Tibial artery (tissue), 4 donors: ENCODE measurements at regions not wholly inside any gene's neighbourhood (a gene's known extent, or its start where the extent isn't known, plus 50 kb on each side); places are given as distances from the start of the nearest gene placed in this dataset.

Experiments used
- DNase-seq, 2 donors: peaks; one replicate each; pipeline ENCODE4 v3.0.0-alpha.2; 2019
- H3K27ac ChIP-seq, 2 donors: fragments of 200-600 bp; sonication (generic) in 1 of 2; 1 replicate in 1 of 2; 2 replicates in 1 of 2; pipeline ENCODE4 v1.5.1; 2018 to 2019; ENCODE audit warnings: mild to moderate bottlenecking in 1 of 2
- H3K27me3 ChIP-seq, 2 donors: fragments of 200-600 bp; sonication (generic) in 1 of 2; one replicate each; pipeline versions ENCODE4 v1.5.1 to v1.6.0; 2016 to 2019
- H3K36me3 ChIP-seq, 3 donors: fragments of 200-600 bp; sonication (generic) in 2 of 3; one replicate each; pipeline ENCODE4 v1.5.1; 2016 to 2019; ENCODE audit warnings: mild to moderate bottlenecking in 2 of 3
- H3K4me1 ChIP-seq, 4 donors: fragments of 200-600 bp; sonication (generic) in 2 of 4; 1 replicate in 3 of 4; 2 replicates in 1 of 4; pipeline ENCODE4 v1.5.1; 2016 to 2019
- H3K4me3 ChIP-seq, 2 donors: fragments of 200-600 bp; sonication (generic) in 1 of 2; 1 replicate in 1 of 2; 2 replicates in 1 of 2; pipeline ENCODE4 v1.5.1; 2018 to 2019; ENCODE audit warnings: mild to moderate bottlenecking in 2 of 2
- H3K9me3 ChIP-seq, 3 donors: fragments of 200-600 bp; sonication (generic) in 1 of 3; one replicate each; pipeline ENCODE4 v1.5.1; 2016 to 2019
- CTCF ChIP-seq, 2 experiments: fragments of 200-600 bp in 1 of 2; fragments of 450-650 bp in 1 of 2; IDR thresholded peaks; one replicate each; pipeline ENCODE4 v1.5.1; 2017 to 2019; ENCODE audit warnings: antibody characterized with exemption in 2 of 2, mild to moderate bottlenecking in 1 of 2, moderate library complexity in 1 of 2
- intact Hi-C: fragments of 100-400 bp; cut with DNase I; formaldehyde crosslinking; loops from one replicate; pipeline ENCODE4 v1.15.0; 2023; ENCODE audit warnings: low total_unique reads

GRCh38 chr6:142534484-142534883 is 232.7 kb downstream of the ADGRG6 start:
- H3K36me3 ChIP-seq = no peaks in the 10 kb centered on the region
- no peaks in the 10 kb centered on the region for H3K9me3 ChIP-seq
- H3K27ac ChIP-seq = no peak overlapping the region
- no peak for DNase-seq
- no peak for TF ChIP-seq CTCF (IDR thresholded peaks at IDR 0.05)
- no peak overlapping the region for H3K4me3 ChIP-seq
- no peaks in the 10 kb centered on the region for H3K4me1 ChIP-seq
- no peaks in the 10 kb centered on the region for H3K27me3 ChIP-seq
- intact Hi-C loops = no loop called here

GRCh38 chr6:142537612-142538478 is 236.0 kb downstream of the ADGRG6 start:
- no peak for DNase-seq
- H3K36me3 ChIP-seq = no peaks in the 10 kb centered on the region
- no peak overlapping the region for H3K4me3 ChIP-seq
- no peaks in the 10 kb centered on the region for H3K9me3 ChIP-seq
- no peak overlapping the region for H3K27ac ChIP-seq
- no peaks in the 10 kb centered on the region for H3K4me1 ChIP-seq
- intact Hi-C loops = no loop called here
- peak in 1 of 2 experiments; percentile 6 for TF ChIP-seq CTCF (IDR thresholded peaks at IDR 0.05)
- H3K27me3 ChIP-seq = no peaks in the 10 kb centered on the region

- peak; percentile 66 to 72 for DNase-seq
- Histone ChIP-seq H3K27me3 (no peaks in the 10 kb centered on the region), H3K36me3 (no peaks in the 10 kb centered on the region), H3K4me1 (no peaks in the 10 kb centered on the region), H3K27ac (no peak overlapping the region), H3K9me3 (no peaks in the 10 kb centered on the region), H3K4me3 (no peak overlapping the region)
- intact Hi-C loops = no loop called here
- no peak for TF ChIP-seq CTCF (IDR thresholded peaks at IDR 0.05)
These were observed 241.0 kb downstream of the ADGRG6 start for GRCh38 chr6:142542704-142543233.

- Histone ChIP-seq H3K4me1 (no peaks in the 10 kb centered on the region), H3K27ac (no peak overlapping the region), H3K27me3 (no peaks in the 10 kb centered on the region), H3K36me3 (no peaks in the 10 kb centered on the region), H3K4me3 (no peak overlapping the region), H3K9me3 (no peaks in the 10 kb centered on the region)
- TF ChIP-seq CTCF (IDR thresholded peaks at IDR 0.05) = no peak
- intact Hi-C loops = no loop called here
- DNase-seq = no peak
These were observed 241.8 kb downstream of the ADGRG6 start for GRCh38 chr6:142543606-142544005.

GRCh38 chr6:142544199-142544838 is 242.5 kb downstream of the ADGRG6 start:
- Histone ChIP-seq H3K27me3 (no peaks in the 10 kb centered on the region), H3K36me3 (no peaks in the 10 kb centered on the region), H3K4me3 (no peak overlapping the region), H3K4me1 (no peaks in the 10 kb centered on the region), H3K9me3 (no peaks in the 10 kb centered on the region), H3K27ac (no peak overlapping the region)
- TF ChIP-seq CTCF (IDR thresholded peaks at IDR 0.05) = no peak
- no peak for DNase-seq
- intact Hi-C loops = no loop called here
